Astrocyte (in vitro differentiated cells and primary cell): ENCODE measurements at regions not wholly inside any gene's neighbourhood (a gene's known extent, or its start where the extent isn't known, plus 50 kb on each side); places are given as distances from the start of the nearest gene placed in this dataset.

ENCODE experiments used
- DNase-seq: peaks from one replicate; pipeline ENCODE4 v3.0.0-alpha.2; 2010; ENCODE audit warnings: low read depth
- FAIRE-seq: peaks from 2 replicates; lab custom pipeline; 2011; peaks lifted over from hg19 to GRCh38; lab: Jason Lieb, UNC
- H2AFZ ChIP-seq: 2 replicates; pipeline ENCODE4 v1.6.0; 2012; ENCODE audit warnings: low read depth, low read length, inconsistent platforms
- H3K27ac ChIP-seq: 2 replicates; pipeline ENCODE4 v1.5.1; 2011; ENCODE audit warnings: low read depth, low read length, inconsistent platforms
- H3K27me3 ChIP-seq: 2 replicates; pipeline ENCODE4 v1.6.0; 2011; ENCODE audit warnings: low read length, inconsistent platforms; ENCODE audit not compliant: insufficient read depth
- H3K36me3 ChIP-seq: 2 replicates; pipeline ENCODE4 v1.5.1; 2011; ENCODE audit warnings: low read length, inconsistent platforms; ENCODE audit not compliant: insufficient read depth
- H3K4me1 ChIP-seq: 2 replicates; pipeline ENCODE4 v1.5.1; 2011; ENCODE audit warnings: low read length, inconsistent platforms; ENCODE audit not compliant: insufficient read depth
- H3K4me2 ChIP-seq: 2 replicates; pipeline ENCODE4 v1.6.0; 2012; ENCODE audit warnings: low read length, inconsistent platforms
- H3K4me3 ChIP-seq: 2 replicates; pipeline ENCODE4 v1.5.1; 2011; ENCODE audit warnings: low read depth, mild to moderate bottlenecking, low read length, inconsistent platforms; ENCODE audit not compliant: insufficient read depth
- H3K79me2 ChIP-seq: 2 replicates; pipeline ENCODE4 v1.6.0; 2012; ENCODE audit warnings: mild to moderate bottlenecking, low read length, inconsistent platforms; ENCODE audit not compliant: insufficient read depth
- H3K9ac ChIP-seq: 2 replicates; pipeline ENCODE4 v1.6.0; 2012; ENCODE audit warnings: mild to moderate bottlenecking, low read length, inconsistent platforms
- H3K9me3 ChIP-seq: 2 replicates; pipeline ENCODE4 v1.5.1; 2012; ENCODE audit warnings: low read depth, mild to moderate bottlenecking, low read length, inconsistent platforms; ENCODE audit not compliant: insufficient read depth
- H4K20me1 ChIP-seq: 2 replicates; pipeline ENCODE4 v1.6.0; 2012; ENCODE audit warnings: low read length, inconsistent platforms; ENCODE audit not compliant: insufficient read depth
- H3K27ac Mint-ChIP-seq: one replicate; pipeline ENCODE4 v1.8.0; 2021; ENCODE audit warnings: mild to moderate bottlenecking, mixed read lengths; ENCODE audit not compliant: unreplicated experiment
- H3K27me3 Mint-ChIP-seq: one replicate; pipeline ENCODE4 v1.8.0; 2021; ENCODE audit warnings: low read depth, mixed read lengths; ENCODE audit not compliant: unreplicated experiment
- H3K36me3 Mint-ChIP-seq: one replicate; pipeline ENCODE4 v1.8.0; 2021; ENCODE audit warnings: low read depth, mixed read lengths; ENCODE audit not compliant: unreplicated experiment
- H3K4me1 Mint-ChIP-seq: one replicate; pipeline ENCODE4 v1.8.0; 2021; ENCODE audit warnings: low read depth, mixed read lengths; ENCODE audit not compliant: unreplicated experiment
- H3K4me3 Mint-ChIP-seq: one replicate; pipeline ENCODE4 v1.8.0; 2021; ENCODE audit warnings: mild to moderate bottlenecking, moderate library complexity, mixed read lengths; ENCODE audit not compliant: unreplicated experiment
- H3K9me3 Mint-ChIP-seq: one replicate; pipeline ENCODE4 v1.8.0; 2021; ENCODE audit warnings: mild to moderate bottlenecking, mixed read lengths; ENCODE audit not compliant: unreplicated experiment
- CTCF ChIP-seq: IDR thresholded peaks from 2 replicates; pipeline ENCODE4 v1.5.1; 2011; ENCODE audit warnings: low read depth, mild to moderate bottlenecking, inconsistent platforms, low read length, moderate library complexity; ENCODE audit not compliant: insufficient read depth
- EZH2 ChIP-seq: IDR thresholded peaks from 2 replicates; pipeline ENCODE4 v1.6.1; 2012; ENCODE audit warnings: mild to moderate bottlenecking, low read length, inconsistent platforms; ENCODE audit not compliant: insufficient read depth

GRCh38 chr4:8793571-8794160 lies 78.0 kb downstream of the HMX1 start:
- no peaks in the 10 kb centered on the region for H3K36me3 Mint-ChIP-seq
- no peak for DNase-seq
- peaks cover 30% of the 10 kb centered on the region for H3K27me3 Mint-ChIP-seq
- no peak overlapping the region for H3K4me3 Mint-ChIP-seq
- no peak for FAIRE-seq
- no peaks in the 10 kb centered on the region for H3K27me3 ChIP-seq
- no peak overlapping the region for H2AFZ ChIP-seq
- H4K20me1 ChIP-seq: no peaks in the 10 kb centered on the region
- no peaks in the 10 kb centered on the region for H3K36me3 ChIP-seq
- no peak overlapping the region for H3K4me3 ChIP-seq
- H3K4me1 Mint-ChIP-seq: no peaks in the 10 kb centered on the region
- no peak overlapping the region for H3K27ac Mint-ChIP-seq
- no peaks in the 10 kb centered on the region for H3K9me3 Mint-ChIP-seq
- TF ChIP-seq EZH2 (no peak), CTCF (no peak)
- H3K4me2 ChIP-seq: no peak overlapping the region
- H3K27ac ChIP-seq: no peak overlapping the region
- no peaks in the 10 kb centered on the region for H3K79me2 ChIP-seq
- H3K9ac ChIP-seq: no peak overlapping the region
- no peaks in the 10 kb centered on the region for H3K9me3 ChIP-seq
- no peaks in the 10 kb centered on the region for H3K4me1 ChIP-seq

GRCh38 chr4:8792491-8792890 lies 79.1 kb downstream of the HMX1 start:
- no peak overlapping the region for H2AFZ ChIP-seq
- no peaks in the 10 kb centered on the region for H3K36me3 ChIP-seq
- no peak overlapping the region for H3K4me2 ChIP-seq
- H3K4me1 Mint-ChIP-seq: no peaks in the 10 kb centered on the region
- H3K4me1 ChIP-seq: no peaks in the 10 kb centered on the region
- FAIRE-seq (no peak), DNase-seq (no peak)
- H3K36me3 Mint-ChIP-seq: no peaks in the 10 kb centered on the region
- H3K27me3 Mint-ChIP-seq: peaks cover 37% of the 10 kb centered on the region
- no peak overlapping the region for H3K9ac ChIP-seq
- H4K20me1 ChIP-seq: no peaks in the 10 kb centered on the region
- H3K9me3 ChIP-seq: no peaks in the 10 kb centered on the region
- H3K4me3 ChIP-seq: no peak overlapping the region
- H3K4me3 Mint-ChIP-seq: no peak overlapping the region
- TF ChIP-seq CTCF (no peak), EZH2 (no peak)
- no peak overlapping the region for H3K27ac Mint-ChIP-seq
- H3K27ac ChIP-seq: no peak overlapping the region
- H3K9me3 Mint-ChIP-seq: no peaks in the 10 kb centered on the region
- H3K27me3 ChIP-seq: no peaks in the 10 kb centered on the region
- H3K79me2 ChIP-seq: no peaks in the 10 kb centered on the region

DNA sequence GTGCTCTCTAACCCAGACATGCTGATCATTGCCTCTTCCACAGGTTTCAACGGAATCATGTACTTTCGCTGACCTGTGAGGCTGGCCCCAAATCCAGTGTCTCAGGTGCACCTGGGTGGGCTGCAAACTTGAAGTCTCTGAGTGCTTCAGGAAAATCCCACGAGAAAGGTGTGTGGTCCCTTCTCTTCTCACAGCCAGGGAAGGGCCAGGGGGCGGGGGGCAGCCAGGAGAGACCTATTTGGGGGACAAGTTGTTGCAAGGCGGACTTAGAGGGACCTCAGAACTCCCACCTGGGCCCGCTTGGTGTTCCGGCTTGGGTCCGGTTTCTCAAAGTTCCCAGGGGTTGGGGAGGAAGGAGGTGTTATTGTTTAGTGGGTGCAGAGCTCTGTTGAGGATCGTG lies 80.0 kb downstream of the HMX1 start:
- Histone ChIP-seq H2AFZ (no peak overlapping the region), H3K36me3 (no peaks in the 10 kb centered on the region), H4K20me1 (no peaks in the 10 kb centered on the region), H3K4me1 (no peaks in the 10 kb centered on the region), H3K4me3 (no peak overlapping the region), H3K79me2 (no peaks in the 10 kb centered on the region), H3K27ac (no peak overlapping the region), H3K4me2 (no peak overlapping the region), H3K9ac (no peak overlapping the region), H3K27me3 (no peaks in the 10 kb centered on the region), H3K9me3 (no peaks in the 10 kb centered on the region)
- TF ChIP-seq CTCF: no peak
- no peak for TF ChIP-seq EZH2
- Mint-ChIP-seq H3K9me3 (no peaks in the 10 kb centered on the region), H3K27me3 (peaks cover 44% of the 10 kb centered on the region), H3K27ac (no peak overlapping the region), H3K36me3 (no peaks in the 10 kb centered on the region), H3K4me1 (no peaks in the 10 kb centered on the region), H3K4me3 (no peak overlapping the region)
- FAIRE-seq (no peak), DNase-seq (no peak)
